ENCODE measurements at regions not wholly inside any gene's neighbourhood (a gene's known extent, or its start where the extent isn't known, plus 50 kb on each side); places are given as distances from the start of the nearest gene placed in this dataset.

DNA sequence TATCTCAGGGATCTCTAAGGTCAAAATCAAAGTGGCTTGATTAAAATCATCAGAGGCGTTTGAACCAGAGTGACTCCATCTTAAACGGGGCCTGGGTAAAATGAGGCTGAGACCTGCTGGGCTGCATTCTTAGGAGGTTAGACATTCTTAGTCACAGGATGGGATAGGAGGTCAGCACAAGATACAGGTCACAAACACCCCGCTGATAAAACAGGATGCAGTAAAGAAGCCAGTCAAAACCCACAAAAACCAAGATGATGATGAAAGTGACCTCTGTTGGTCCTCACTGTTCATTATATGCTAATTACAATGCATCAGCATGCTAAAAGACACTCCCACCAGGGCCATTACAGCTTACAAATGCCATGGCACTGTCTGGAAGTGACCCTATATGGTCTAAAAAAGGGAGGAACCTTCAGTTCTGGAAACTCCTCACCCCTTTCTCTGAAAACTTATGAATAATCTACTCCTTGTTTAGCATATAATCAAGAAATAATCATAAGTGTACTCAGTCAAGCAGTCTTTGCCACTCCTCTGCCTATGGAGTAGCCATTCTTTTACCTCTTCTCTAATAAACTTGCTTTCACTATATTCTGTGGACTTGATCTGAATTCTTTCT, 143.3 kb upstream of the SLCO3A1 start:
- no peak overlapping the region for H3K9ac ChIP-seq (ENCODE audit: low read depth in 2 of 2, low read length in 2 of 2)
- DNase-seq, result no peak
- no peak overlapping the region for H3K4me3 ChIP-seq
- intact Hi-C loops (cut with DNase I), result no loop called here
- TF ChIP-seq CTCF (IDR thresholded peaks at IDR 0.05), result no peak
- H3K27me3 ChIP-seq, result no peaks in the 10 kb centered on the region
- no peaks in the 10 kb centered on the region for H3K4me1 ChIP-seq
- no peak overlapping the region for H3K27ac ChIP-seq
- H3K36me3 ChIP-seq, result no peaks in the 10 kb centered on the region
- no peaks in the 10 kb centered on the region for H3K9me3 ChIP-seq

GRCh38 chr15:91711384-91712033, 142.0 kb upstream of the SLCO3A1 start:
- Histone ChIP-seq H3K9ac (ENCODE audit: low read depth in 2 of 2, low read length in 2 of 2) (no peak overlapping the region), H3K27me3 (no peaks in the 10 kb centered on the region), H3K4me3 (no peak overlapping the region), H3K9me3 (no peaks in the 10 kb centered on the region), H3K4me1 (no peaks in the 10 kb centered on the region), H3K36me3 (no peaks in the 10 kb centered on the region), H3K27ac (no peak overlapping the region)
- no peak for DNase-seq
- no peak for TF ChIP-seq CTCF (IDR thresholded peaks at IDR 0.05)
- intact Hi-C loops (cut with DNase I), result no loop called here

GRCh38 chr15:91712286-91712685, 141.2 kb upstream of the SLCO3A1 start:
- Histone ChIP-seq H3K4me3 (no peak overlapping the region), H3K36me3 (no peaks in the 10 kb centered on the region), H3K9ac (ENCODE audit: low read depth in 2 of 2, low read length in 2 of 2) (no peak overlapping the region), H3K9me3 (no peaks in the 10 kb centered on the region), H3K27ac (no peak overlapping the region), H3K27me3 (no peaks in the 10 kb centered on the region), H3K4me1 (no peaks in the 10 kb centered on the region)
- no peak for TF ChIP-seq CTCF (IDR thresholded peaks at IDR 0.05)
- intact Hi-C loops (cut with DNase I), result no loop called here
- no peak for DNase-seq

DNA sequence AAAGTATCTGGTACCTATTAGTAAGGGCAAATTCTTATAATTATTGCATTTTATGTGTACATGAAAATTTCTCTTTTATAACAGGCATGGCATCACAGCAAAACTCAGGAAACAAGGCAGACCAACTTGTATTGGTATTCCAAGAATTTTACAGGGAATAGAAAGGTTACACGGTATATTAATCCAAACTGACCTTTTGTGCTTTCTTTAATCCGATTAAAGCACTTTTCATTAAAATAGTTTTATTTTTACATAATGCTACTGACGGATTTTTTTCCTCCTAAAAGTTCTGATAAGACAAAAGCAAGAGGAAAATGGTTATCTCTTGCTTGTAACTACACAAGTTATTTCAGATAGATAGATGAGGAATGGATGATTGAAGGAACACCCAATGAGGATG, 137.0 kb upstream of the SLCO3A1 start:
- intact Hi-C loops (cut with DNase I), result no loop called here
- no peaks in the 10 kb centered on the region for H3K4me1 ChIP-seq
- no peaks in the 10 kb centered on the region for H3K27me3 ChIP-seq
- H3K27ac ChIP-seq, result no peak overlapping the region
- no peak overlapping the region for H3K9ac ChIP-seq (ENCODE audit: low read depth in 2 of 2, low read length in 2 of 2)
- DNase-seq, result no peak
- no peak overlapping the region for H3K4me3 ChIP-seq
- H3K36me3 ChIP-seq, result no peaks in the 10 kb centered on the region
- H3K9me3 ChIP-seq, result no peaks in the 10 kb centered on the region
- TF ChIP-seq CTCF (IDR thresholded peaks at IDR 0.05), result no peak

- no peak for TF ChIP-seq CTCF (IDR thresholded peaks at IDR 0.05)
- no peak overlapping the region for H3K4me3 ChIP-seq
- DNase-seq, result no peak
- H3K4me1 ChIP-seq, result no peaks in the 10 kb centered on the region
- no peaks in the 10 kb centered on the region for H3K36me3 ChIP-seq
- no peak overlapping the region for H3K27ac ChIP-seq
- no peaks in the 10 kb centered on the region for H3K27me3 ChIP-seq
- no peak overlapping the region for H3K9ac ChIP-seq (ENCODE audit: low read depth in 2 of 2, low read length in 2 of 2)
- intact Hi-C loops (cut with DNase I), result no loop called here
- H3K9me3 ChIP-seq, result no peaks in the 10 kb centered on the region
These were observed 135.7 kb upstream of the SLCO3A1 start for GRCh38 chr15:91717811-91718210.
